GM18499 (cell line): ENCODE measurements at regions not wholly inside any gene's neighbourhood (a gene's known extent, or its start where the extent isn't known, plus 50 kb on each side); places are given as distances from the start of the nearest gene placed in this dataset.
"Not testable (repeated sequence)": the region's sequence is repeated elsewhere in the genome, so short reads cannot be mapped to it uniquely, and the experiment has no call there.

ENCODE experiments used
- ATAC-seq: cut with Tn5 transposase; IDR thresholded peaks from one replicate; pipeline ENCODE4 v1.9.1; 2021; ENCODE audit warnings: moderate number of reproducible peaks; ENCODE audit not compliant: insufficient read depth, unreplicated experiment

DNA sequence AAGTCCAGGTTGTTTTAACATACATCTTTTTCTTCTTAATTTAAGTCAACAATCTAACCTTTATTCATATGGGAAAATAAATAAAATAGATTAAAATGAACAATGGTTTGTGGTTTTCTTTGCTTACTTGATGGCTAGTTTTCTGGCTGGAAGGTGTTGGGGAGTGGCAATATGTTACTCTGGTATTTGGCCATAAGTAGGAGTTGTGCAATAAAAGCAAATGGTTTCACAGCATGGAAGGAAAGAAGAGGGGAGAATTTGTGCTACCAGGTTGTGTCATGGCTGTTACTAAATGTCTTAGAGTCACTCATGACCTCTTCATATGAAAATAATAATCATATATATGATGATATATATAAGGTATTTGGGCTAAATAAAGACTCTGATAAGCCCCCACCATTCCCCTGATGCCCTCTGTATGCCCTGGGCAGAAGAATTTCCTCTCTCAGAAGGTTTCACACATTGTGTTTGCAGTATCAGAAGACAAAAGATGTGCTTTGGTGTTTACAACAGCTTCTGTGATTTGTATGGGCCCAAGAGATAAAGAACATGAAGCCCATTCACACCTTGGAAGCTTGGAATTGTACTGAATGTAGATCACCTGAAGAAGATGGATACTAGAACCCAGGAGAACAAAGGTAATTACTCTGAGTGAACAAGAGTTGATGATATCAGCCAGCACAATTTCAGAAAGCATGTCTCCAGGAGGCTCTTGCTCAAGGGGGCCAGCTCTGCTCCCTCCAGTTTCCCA is 160.9 kb downstream of the ALG10B start:
- no peak for ATAC-seq

DNA sequence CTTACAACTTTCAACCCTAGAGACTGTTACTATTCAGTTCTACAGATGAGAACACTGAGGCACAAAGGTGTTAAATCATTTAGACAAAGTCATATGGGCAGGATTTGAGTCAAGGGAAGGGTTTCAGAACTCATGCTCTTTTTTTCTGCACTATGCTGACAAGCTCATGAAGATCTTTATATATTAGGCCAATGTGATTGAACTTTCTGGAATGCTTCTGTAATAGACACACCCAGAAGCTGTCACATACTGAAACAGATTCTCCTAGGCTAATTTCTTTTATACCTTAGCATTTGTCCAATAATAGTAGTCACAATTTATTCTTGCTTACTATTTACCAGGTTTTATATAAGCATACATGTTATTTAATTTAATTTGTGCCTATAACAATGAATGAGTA is 164.0 kb downstream of the ALG10B start:
- ATAC-seq: no peak

DNA sequence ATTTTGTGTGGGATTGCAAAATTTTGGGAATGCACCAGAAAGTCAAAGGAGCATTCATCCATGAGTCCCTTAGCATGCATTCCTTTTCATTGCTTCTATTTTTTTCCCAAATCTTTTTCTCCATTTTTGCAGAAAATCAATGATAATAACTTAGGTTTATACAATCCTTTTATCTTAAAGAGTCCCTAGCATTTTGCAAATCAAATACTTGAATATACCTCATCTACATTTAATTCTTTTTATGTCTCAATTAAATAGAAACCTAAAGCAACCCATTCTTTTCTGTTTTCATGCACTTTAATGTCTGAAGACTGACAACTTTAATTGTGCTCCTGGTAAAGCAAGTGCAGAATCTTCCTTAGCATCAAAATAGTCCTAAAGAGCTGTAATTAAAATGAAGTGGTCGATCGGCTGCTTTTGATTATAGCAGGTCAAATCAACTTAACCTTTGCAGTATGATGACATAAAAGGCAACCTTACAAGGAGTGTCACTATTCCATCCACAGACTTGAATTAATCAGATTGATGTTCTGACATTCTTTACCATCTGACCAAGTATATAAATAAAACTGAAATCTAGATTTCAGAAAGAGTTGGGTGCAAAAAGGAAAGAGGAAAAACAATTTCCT is 168.4 kb downstream of the ALG10B start:
- no peak for ATAC-seq

DNA sequence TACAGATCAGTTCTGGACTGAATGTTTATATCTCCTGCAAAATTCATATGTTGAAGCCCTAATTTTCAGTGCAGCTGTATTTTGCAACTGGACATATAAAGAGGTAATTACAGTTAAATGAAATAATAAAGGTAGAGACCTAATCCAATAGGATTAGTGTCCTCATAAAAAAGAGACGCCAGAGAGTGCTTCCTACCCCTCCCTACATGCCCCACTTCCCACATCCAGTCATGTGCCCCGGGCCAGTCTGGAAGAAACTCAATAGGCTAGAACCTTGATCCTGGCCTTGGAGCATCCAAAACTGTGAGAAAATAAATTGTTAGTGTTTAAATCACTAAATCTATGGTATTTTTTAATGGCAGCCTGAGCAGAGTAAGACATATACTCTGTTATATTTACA is 172.3 kb downstream of the ALG10B start:
- ATAC-seq: no peak

DNA sequence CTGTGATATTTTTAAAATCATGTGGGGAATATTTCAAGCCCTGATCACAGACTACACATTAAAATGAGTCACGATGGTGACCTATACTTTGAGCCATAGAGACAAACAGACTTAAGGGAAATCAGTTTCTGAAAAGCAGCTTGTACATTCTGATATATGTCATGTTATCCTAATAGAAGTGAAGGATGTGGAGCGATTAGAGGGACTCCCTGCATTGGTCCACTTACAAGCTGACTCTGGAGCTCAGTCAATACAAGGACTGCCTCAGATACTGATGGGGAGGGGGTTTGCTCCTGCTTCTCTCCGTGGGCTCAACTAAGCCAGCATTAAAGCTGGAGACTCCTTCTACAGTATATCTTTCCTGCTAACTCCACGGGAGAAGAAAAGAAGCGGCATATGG is 173.5 kb downstream of the ALG10B start:
- no peak for ATAC-seq

DNA sequence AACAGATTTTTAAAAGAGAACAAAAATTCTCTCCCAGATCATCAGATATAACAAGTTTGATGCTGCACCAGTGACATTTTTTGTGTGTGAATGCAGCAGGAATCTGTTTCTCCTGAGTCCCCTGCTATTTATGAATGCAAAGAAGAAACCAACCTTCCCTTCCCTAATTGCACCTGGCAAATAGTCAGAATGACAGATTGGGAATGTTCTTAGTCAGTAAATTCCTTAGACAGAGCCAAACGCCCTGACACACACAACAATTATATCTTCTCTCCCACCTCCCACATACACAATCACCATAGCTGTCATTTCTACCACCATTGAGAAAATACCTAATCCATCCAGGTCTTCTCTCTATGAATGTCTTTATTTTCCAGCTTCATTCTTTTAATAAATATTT is 174.4 kb downstream of the ALG10B start:
- ATAC-seq: no peak

DNA sequence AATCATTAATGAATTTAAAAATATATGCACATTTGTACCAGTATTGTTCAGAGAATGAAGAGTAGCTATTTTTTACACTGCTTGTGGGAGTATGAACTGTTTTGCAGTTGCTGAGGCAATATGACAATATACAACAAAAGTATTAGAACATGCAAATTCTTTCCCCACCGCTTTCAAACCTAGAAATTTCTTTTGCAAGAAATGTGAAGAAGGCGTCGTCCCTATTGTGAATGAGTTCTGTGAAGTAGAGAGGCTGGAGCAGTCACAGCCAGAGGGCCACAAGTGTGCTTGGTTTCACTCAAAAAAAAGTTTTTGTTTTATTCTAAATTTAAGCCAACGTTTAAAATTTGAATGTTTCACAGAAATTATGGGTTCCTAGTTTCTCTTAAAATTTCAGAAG is 184.9 kb downstream of the ALG10B start:
- no peak for ATAC-seq

DNA sequence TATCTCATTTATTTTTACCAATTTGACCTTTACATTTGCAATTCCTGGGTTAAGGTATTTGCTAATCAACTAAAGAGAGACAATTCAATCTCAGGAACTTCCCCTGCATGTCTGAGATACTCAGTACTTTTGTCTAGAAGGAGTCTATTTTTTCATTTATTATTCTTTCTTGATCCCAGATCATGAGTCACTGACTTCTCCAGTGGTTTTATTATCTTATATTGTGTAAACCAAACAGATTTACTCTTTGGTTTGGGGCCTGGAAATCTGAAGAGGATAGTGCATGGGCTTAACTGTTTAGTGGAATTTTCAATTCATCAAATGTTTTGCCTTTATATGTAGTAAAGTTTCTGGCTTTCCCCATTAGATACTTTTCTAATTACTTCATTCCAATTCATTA is 185.4 kb downstream of the ALG10B start:
- ATAC-seq: no peak

DNA sequence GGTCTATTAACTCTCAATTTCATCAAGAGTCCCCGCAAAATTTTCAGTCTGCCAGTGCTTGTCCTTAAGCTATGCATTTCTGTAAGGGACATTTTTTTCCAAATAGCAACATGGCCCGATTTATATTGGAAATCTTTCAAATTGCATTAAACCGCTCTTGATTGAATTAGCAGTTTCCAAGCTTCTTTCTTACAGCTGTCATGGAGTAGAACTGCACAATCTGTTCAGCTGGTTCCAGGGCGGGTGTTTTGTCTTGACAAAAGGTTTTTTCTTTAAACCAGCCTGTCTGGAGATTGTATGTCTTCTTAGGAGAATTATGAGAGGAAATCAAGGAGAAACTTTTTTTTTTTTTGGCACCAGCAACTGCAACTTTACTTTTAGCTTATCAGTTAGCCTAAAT is 185.8 kb downstream of the ALG10B start:
- ATAC-seq: no peak

DNA sequence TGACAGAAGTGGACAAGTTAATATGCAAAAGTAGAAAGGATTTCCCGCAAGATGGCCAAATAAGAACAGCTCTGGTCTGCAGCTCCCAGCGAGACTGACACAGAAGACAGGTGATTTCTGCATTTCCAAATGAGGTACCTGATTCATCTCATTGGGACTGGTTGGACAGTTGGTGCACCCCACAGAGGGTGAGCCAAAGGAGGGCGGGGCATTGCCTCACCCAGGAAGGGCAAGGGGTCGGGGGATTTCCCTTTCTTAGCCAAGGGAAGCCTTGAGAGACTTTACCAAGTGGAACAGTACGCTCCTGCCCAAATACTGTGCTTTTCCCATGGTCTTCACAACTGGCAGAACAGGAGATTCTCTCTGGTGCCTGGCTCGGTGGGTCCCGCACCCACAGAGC is 191.3 kb downstream of the ALG10B start:
- no peak for ATAC-seq

DNA sequence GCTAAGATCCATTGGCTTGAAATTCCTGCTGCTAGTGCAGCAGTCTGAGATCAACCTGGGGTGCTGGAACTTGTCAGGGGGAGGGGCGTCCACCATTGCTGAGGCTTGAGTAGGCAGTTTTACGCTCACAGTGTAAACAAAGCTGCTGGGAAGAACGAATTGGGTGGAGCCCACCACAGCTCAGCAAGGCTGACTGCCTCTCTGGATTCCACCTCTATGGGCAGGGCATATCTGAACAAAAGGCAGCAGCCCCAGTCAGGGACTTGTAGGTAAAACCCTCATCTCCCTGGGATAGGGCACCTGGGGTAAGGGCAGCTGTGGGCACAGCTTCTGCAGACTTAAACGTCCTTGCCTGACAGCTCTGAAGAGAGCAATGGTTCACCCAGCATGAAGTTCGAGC is 191.7 kb downstream of the ALG10B start:
- ATAC-seq: no peak

DNA sequence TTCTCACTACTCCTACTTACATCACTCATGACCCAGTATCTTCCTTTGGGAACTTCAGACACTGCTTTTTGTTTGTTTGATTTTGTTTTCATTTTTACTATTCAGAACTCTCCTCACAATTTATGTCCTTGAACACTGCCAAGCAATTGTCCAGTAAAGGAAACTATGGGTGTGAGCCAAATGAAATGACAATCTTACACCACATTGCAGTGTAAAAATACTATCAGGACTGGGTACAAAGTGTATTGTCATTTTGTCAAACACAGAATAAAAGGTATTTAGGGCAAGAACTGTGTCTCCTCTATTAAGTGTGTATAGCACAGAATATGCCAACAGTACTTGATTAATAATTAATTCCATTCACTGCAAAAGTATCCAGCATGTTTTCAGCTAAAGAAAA is 199.3 kb downstream of the ALG10B start:
- ATAC-seq: no peak

DNA sequence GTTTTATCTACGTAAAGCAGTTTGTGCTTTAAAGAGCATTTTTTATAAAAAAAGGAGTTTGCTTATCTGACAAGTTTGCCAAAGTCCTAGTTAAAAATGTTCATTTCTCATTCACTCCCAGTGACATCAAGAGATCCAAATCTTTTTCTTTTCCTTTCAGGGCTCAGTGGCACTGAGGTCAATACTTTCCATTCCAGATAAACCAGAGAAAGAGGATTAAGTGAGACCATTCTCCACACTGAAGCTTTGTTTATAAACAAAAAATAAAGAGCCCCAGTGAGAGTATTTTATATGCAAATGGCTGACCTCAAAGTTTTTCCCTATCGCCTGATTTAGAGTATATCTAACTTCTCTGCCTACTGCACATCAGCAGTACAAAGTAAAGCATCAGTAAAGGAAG is 199.8 kb downstream of the ALG10B start:
- ATAC-seq: no peak

DNA sequence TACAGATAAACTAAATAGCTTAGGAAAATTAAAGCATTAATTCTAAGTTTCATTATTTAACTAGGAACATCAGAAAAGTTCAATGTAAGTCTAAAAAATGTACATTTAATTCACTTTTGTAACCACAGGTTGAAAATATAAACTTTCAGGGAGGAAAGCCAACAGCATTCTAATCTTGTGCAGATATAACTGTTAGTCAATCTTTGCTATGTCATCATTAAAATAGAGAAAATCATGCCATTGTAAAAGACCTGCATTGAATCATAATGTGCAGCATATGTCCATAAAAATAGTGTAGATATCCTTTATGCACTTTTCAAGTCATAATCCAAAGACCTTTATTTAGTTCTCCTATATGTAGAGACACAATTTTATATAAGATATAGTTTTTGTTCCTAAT is 207.3 kb downstream of the ALG10B start:
- no peak for ATAC-seq

DNA sequence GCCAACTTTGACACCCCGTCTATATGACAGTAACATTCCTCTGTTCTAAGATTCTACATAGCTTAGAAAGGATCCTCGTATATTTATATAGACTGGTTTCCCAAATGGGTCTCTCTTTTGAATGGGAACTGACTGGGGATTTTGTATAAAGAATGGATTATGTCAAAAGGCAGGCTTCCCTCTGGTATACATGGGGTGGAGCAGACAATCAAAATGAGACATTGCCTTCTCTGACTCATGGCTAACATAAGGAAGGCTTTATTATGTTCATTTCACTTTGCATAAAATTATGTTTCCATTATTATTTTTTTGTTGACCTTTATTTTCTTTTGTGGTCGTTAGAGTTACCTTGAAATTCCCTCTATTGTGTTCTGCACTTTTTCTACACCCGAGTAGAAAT is 211.1 kb downstream of the ALG10B start:
- no peak for ATAC-seq

DNA sequence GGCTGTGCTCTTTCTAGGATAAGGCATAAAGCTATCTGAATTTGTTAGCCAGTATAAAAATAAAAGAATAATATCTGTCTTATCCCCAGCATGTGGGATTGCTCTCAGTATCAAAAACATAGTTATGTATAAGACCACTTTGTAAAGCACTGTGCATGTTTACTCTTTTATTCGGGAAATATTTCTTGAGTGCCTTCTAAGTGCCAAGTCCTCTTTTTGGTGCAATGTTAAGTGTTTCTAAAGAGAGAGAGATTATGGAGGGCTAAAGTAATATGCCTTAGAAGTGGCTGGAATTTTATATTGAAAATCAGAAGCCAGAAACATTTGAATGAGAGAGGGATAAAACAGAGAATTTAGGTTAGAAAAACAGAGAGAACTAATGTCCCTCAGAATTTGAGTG is 212.0 kb downstream of the ALG10B start:
- ATAC-seq: no peak

DNA sequence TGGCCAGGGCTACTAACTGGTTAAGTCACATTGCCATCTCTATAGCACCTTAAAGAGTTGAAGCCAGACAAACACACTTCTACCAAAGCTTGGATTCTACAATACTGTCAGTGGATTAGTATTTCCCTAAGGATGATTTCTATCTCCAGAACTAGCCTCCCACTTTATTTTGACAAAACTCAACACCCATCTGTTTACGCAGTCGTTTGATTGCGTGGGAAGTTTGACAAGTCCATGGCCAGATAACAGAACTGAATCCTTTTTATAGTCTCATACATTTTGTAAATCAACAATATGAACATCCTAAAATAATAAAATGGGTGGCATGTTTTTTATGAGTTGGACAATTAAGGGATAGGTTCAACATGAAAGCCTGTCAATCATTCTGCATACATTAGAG is 212.7 kb downstream of the ALG10B start:
- not testable (repeated sequence) for ATAC-seq

DNA sequence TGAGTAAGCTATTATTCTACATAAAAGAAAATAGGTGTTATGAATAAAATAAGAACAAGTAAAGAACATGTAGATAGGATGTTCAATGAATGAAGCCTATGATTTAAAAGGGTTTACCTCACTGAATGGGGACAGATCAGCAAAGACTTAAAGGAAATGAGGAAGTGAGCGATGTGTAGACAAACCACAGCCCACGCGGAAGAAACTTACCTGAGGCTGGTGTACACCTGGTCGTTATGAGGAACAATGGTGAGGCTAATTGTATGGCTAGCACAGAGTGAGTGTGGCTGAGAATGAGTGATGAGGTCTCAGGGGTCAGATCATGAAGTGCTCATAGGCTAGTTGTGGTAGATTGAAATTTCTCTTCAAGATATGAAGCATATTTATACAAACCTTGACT is 221.7 kb downstream of the ALG10B start:
- no peak for ATAC-seq

DNA sequence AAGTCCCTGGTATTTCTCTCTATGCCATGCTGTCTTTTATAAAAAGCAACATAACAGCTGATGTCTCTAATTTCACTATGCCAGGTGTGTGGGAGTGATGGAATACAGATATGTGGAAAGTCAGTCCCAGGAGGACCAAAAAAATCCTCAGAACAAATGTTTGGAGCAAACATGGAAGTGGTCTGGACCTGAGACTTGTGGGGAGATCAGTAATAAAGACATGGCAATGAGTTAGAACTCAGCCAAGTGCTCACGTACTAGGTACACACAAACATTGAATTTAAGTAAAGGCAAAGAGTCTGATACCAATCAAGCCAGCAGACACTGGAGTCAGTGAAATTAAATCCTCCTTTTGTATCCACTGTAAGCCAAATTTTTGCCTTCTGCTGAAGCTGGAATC is 223.6 kb downstream of the ALG10B start:
- ATAC-seq: no peak

DNA sequence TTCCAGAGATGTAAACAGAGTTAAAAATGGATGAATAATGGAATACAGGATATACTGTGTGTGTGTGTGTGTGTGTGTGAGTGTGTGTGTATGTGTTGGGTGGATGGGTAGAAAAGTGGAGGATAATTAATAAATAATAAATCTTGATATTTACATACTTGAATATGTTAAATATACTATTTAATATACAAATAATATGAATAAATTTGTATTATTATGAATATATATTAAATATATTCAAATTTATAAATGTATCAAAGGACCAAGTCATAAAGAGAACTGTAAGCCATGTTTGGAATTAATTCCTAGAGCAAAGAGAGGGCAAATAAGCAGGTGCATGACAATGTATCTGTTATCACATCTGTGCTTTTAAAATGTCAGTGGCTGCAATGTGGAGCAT is 225.3 kb downstream of the ALG10B start:
- ATAC-seq: no peak

DNA sequence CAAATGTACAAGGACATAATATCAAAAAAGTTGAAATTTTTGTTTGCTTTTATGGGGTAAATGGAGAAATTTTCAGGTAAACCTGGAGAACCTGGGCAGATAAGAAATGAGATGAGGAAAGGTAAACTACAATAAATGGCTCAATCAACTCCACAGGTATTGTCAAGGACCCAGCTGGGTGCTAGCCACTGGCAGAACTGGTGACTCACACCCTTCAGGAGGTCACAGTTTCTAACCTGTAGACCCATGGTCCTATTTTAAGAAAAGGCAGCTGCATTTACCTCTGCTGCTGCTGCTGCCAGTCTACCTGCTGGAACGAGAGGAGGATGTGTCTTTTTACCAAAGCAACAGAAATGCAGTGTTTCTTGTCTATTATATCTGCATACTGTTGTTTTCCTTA is 226.6 kb downstream of the ALG10B start:
- no peak for ATAC-seq

DNA sequence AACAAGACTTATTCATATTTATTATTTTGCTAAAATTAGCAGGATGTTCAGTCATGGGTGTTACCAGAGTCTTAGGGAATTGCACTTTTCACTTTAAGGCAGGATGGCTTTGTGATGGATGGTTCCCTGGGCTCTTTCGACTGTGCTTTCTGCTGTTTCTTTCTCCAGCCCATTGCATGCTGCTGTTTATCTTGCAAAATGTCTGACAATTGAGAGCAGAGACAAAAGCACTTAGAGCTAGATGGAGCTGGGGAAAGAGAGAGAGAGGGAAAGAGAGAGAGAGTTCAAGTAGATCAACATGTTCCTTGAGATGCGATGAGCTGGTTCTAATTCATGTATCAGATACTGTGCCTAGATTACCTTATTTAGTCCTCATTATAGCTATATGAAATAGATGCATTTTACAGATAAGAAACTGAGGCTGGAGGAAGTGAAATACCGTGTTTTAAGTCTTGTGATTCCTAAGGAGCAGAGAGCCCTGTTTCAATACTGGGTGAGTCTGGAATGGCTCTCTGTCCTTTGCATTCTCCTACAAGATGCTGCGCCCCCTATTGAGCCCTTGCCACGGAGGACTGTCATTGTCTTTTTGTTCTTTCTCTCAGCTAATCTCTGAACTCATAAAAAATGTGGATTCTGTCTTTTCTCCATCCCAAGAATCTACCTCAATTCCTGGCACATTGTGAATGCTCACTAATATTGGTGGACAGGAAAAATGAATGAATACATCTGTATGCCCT is 227.9 kb downstream of the ALG10B start:
- ATAC-seq: no peak
